Hepatocyte (in vitro differentiated cells): ENCODE measurements at regions not wholly inside any gene's neighbourhood (a gene's known extent, or its start where the extent isn't known, plus 50 kb on each side); places are given as distances from the start of the nearest gene placed in this dataset.
A peak's percentile ranks its signal among the peaks of the same experiment; 100 is the strongest.
"Not testable (repeated sequence)": the region's sequence is repeated elsewhere in the genome, so short reads cannot be mapped to it uniquely, and the experiment has no call there.

Experiments used
- DNase-seq: peaks from one replicate; pipeline ENCODE4 v3.0.0-alpha.2; 2016; ENCODE audit warnings: low spot score
- H2AFZ ChIP-seq: fragments of 200-600 bp; sonication (generic); 2 replicates; pipeline ENCODE4 v1.6.0; 2016; ENCODE audit warnings: antibody characterized with exemption, mild to moderate bottlenecking
- H3K27ac ChIP-seq: fragments of 200-600 bp; sonication (generic); 2 replicates; pipeline ENCODE4 v1.5.1; 2016; ENCODE audit warnings: mild to moderate bottlenecking
- H3K27me3 ChIP-seq: fragments of 200-600 bp; sonication (generic); 2 replicates; pipeline ENCODE4 v1.6.1; 2016
- H3K36me3 ChIP-seq: fragments of 200-600 bp; sonication (generic); replicated peaks from 2 replicates; pipeline ENCODE4 v1.5.1; 2016; ENCODE audit warnings: low read depth; ENCODE audit not compliant: insufficient read depth
- H3K4me1 ChIP-seq: fragments of 200-600 bp; sonication (generic); 2 replicates; pipeline ENCODE4 v1.5.1; 2016; ENCODE audit warnings: mild to moderate bottlenecking, moderate library complexity; ENCODE audit not compliant: insufficient read depth
- H3K4me2 ChIP-seq: fragments of 200-600 bp; sonication (generic); 2 replicates; pipeline ENCODE4 v1.6.0; 2016
- H3K4me3 ChIP-seq: fragments of 200-600 bp; sonication (generic); 2 replicates; pipeline ENCODE4 v1.5.1; 2016; ENCODE audit warnings: mild to moderate bottlenecking
- H3K79me2 ChIP-seq: fragments of 200-600 bp; sonication (generic); 2 replicates; pipeline ENCODE4 v1.6.0; 2017; ENCODE audit warnings: mild to moderate bottlenecking
- H3K9me2 ChIP-seq: fragments of 200-600 bp; sonication (generic); replicated peaks from 2 replicates; pipeline ENCODE4 v1.6.0; 2017; ENCODE audit warnings: mild to moderate bottlenecking; ENCODE audit not compliant: insufficient read depth
- H3K9me3 ChIP-seq: fragments of 200-600 bp; sonication (generic); 2 replicates; pipeline ENCODE4 v1.5.1; 2016; ENCODE audit warnings: low read depth, mild to moderate bottlenecking
- H4K20me1 ChIP-seq: fragments of 200-600 bp; sonication (generic); 2 replicates; pipeline ENCODE4 v1.6.0; 2016; ENCODE audit warnings: mild to moderate bottlenecking; ENCODE audit not compliant: insufficient read depth, poor library complexity, severe bottlenecking
- EZH2 ChIP-seq: fragments of 200-600 bp; sonication (generic); IDR thresholded peaks from 2 replicates; pipeline ENCODE4 v1.6.1; 2016; ENCODE audit warnings: antibody characterized with exemption, mild to moderate bottlenecking, borderline replicate concordance
- EZH2phosphoT487 ChIP-seq: fragments of 200-600 bp; sonication (generic); IDR thresholded peaks from one replicate; pipeline ENCODE4 v1.6.1; 2018; ENCODE audit warnings: antibody characterized with exemption, mild to moderate bottlenecking, low read depth, moderate library complexity; ENCODE audit not compliant: unreplicated experiment, severe bottlenecking
- WGBS: methylation state at CpG from one replicate; pipeline ENCODE4 v1.1.6; 2016; ENCODE audit warnings: low lambda C conversion rate; ENCODE audit errors: missing lambda C conversion rate; 5-methylcytosine and 5-hydroxymethylcytosine counted together
- TF ChIP-seq, protein P1 (sequence below): fragments of 200-600 bp; sonication (generic); IDR thresholded peaks from 2 replicates; pipeline ENCODE4 v1.5.1; 2016; ENCODE audit warnings: antibody characterized with exemption, mild to moderate bottlenecking; ENCODE audit not compliant: poor library complexity

DNA sequence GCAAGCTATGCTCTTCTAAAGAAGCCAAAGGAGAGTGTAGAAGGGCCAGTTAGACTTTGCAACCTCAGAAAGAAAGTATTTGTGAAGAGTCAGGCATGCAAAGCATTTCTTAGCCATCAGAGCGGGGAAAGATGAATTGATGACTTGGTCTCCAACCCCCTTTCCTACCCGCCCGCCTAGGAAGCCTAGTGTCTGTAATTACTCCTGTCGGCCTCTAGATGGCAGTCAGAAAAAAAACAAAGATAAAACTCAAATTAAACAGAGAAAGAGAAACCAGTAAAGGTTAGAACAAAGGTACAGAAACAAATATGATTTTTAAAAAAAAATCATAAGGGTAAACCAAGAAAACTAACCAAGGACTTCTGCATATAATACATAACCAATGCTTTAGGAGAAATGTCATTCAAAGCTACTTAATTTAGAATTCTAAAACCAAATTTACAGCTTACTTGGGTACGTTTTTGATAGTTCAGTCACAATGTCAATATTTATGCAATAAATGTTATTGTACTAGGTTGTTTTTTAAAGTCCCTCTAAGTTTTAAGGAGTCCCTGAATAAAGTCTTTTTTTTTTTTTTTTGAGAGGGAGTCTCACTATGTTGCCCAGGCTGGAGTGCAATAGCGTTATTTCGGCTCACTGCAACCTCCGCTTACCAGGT is 97.6 kb downstream of the LYZL1 start:
- Histone ChIP-seq H3K9me2 (no peaks in the 10 kb centered on the region), H3K36me3 (no peaks in the 10 kb centered on the region), H3K9me3 (no peaks in the 10 kb centered on the region), H3K27ac (no peak overlapping the region), H3K27me3 (no peaks in the 10 kb centered on the region), H3K79me2 (no peaks in the 10 kb centered on the region), H3K4me2 (no peak overlapping the region), H3K4me3 (no peak overlapping the region), H2AFZ (no peak overlapping the region), H4K20me1 (no peaks in the 10 kb centered on the region), H3K4me1 (no peaks in the 10 kb centered on the region)
- 48% methylated on average over 8 of the region's 8 CpGs for WGBS
- no peak for TF ChIP-seq EZH2phosphoT487
- TF ChIP-seq, protein P1, sequence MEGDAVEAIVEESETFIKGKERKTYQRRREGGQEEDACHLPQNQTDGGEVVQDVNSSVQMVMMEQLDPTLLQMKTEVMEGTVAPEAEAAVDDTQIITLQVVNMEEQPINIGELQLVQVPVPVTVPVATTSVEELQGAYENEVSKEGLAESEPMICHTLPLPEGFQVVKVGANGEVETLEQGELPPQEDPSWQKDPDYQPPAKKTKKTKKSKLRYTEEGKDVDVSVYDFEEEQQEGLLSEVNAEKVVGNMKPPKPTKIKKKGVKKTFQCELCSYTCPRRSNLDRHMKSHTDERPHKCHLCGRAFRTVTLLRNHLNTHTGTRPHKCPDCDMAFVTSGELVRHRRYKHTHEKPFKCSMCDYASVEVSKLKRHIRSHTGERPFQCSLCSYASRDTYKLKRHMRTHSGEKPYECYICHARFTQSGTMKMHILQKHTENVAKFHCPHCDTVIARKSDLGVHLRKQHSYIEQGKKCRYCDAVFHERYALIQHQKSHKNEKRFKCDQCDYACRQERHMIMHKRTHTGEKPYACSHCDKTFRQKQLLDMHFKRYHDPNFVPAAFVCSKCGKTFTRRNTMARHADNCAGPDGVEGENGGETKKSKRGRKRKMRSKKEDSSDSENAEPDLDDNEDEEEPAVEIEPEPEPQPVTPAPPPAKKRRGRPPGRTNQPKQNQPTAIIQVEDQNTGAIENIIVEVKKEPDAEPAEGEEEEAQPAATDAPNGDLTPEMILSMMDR, result peak; percentile 74
- peak; percentile 37 for DNase-seq

GRCh38 chr10:29387269-29387668 is 98.4 kb downstream of the LYZL1 start:
- H3K9me3 ChIP-seq, result no peaks in the 10 kb centered on the region
- no peaks in the 10 kb centered on the region for H3K9me2 ChIP-seq
- H3K4me2 ChIP-seq, result no peak overlapping the region
- no peaks in the 10 kb centered on the region for H3K27me3 ChIP-seq
- H3K27ac ChIP-seq, result no peak overlapping the region
- WGBS, result 85% methylated on average over 5 of the region's 5 CpGs
- H2AFZ ChIP-seq, result no peak overlapping the region
- no peak overlapping the region for H3K4me3 ChIP-seq
- no peak for DNase-seq
- no peaks in the 10 kb centered on the region for H3K79me2 ChIP-seq
- H3K4me1 ChIP-seq, result no peaks in the 10 kb centered on the region
- TF ChIP-seq, protein P1, result no peak
- TF ChIP-seq EZH2, result no peak
- H3K36me3 ChIP-seq, result no peaks in the 10 kb centered on the region
- H4K20me1 ChIP-seq, result no peaks in the 10 kb centered on the region

DNA sequence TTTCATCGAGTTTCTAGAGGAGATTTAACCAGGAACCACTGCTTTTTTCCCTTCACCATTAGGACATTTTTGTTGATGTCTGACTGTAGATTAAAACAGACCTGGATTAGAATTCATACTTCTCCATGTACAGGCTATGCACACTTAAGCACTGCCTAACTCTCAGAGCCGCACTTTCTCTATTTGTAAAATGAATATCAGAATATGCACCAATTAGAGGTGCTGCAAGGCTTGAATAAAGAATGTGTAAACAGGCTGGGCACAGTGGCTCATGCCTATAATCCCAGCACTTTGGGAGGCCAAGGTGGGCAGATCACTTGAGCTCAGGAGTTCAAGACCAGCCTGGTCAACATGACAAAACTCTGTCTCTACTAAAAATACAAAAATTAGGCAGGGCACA is 99.2 kb downstream of the LYZL1 start:
- not testable (repeated sequence) for H3K27me3 ChIP-seq, H3K9me3 ChIP-seq, H3K4me3 ChIP-seq, H3K4me2 ChIP-seq, H3K79me2 ChIP-seq, H3K27ac ChIP-seq, H3K9me2 ChIP-seq, H2AFZ ChIP-seq, DNase-seq, H3K4me1 ChIP-seq, H3K36me3 ChIP-seq, H4K20me1 ChIP-seq
- WGBS, result 50% methylated on average over 2 of the region's 2 CpGs

DNA sequence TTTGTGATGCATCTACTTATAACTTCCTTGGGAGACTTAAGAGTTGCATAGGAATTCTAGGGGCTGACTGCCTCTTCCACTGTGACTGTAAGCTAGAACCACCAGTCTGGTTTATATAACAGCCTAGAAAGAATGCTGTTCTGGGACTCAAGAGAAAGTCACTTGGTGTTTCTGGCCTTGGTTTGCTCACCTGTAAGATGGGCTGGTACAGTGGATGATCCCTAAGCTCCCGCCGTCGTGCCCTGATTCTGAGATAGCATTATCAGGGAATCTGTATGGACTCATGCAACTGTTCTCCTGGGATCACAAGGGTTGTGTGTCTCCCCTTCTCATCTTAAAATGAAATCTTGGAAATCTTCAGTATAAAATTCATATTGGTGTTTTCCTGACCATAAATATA is 100.6 kb downstream of the LYZL1 start:
- Histone ChIP-seq H3K4me2 (no peak overlapping the region), H3K4me3 (no peak overlapping the region), H4K20me1 (no peaks in the 10 kb centered on the region), H3K9me3 (no peaks in the 10 kb centered on the region), H3K36me3 (no peaks in the 10 kb centered on the region), H2AFZ (no peak overlapping the region), H3K27ac (no peak overlapping the region), H3K79me2 (no peaks in the 10 kb centered on the region), H3K27me3 (no peaks in the 10 kb centered on the region), H3K4me1 (no peaks in the 10 kb centered on the region), H3K9me2 (no peaks in the 10 kb centered on the region)
- DNase-seq, result no peak
- no peak for TF ChIP-seq EZH2
- WGBS, result 89% methylated on average over 3 of the region's 3 CpGs
